ENCODE measurements at regions not wholly inside any gene's neighbourhood (a gene's known extent, or its start where the extent isn't known, plus 50 kb on each side); places are given as distances from the start of the nearest gene placed in this dataset.

GRCh38 chr12:24697769-24698168, 251.1 kb downstream of the BCAT1 start:
- Histone ChIP-seq H3K9me1 (replicated peaks; ENCODE audit: control insufficient read depth, extremely low read depth, insufficient read depth, low read length) (no peaks in the 10 kb centered on the region), H3K9me3 (replicated peaks; ENCODE audit: control insufficient read depth, insufficient read depth, low read length) (no peaks in the 10 kb centered on the region), H3K27me3 (ENCODE audit: control insufficient read depth in 2 of 2, insufficient read depth in 2 of 2, low read length in 2 of 2) (no peaks in the 10 kb centered on the region), H3K27ac (ENCODE audit: insufficient read depth, low read depth, low read length) (no peak overlapping the region), H3K4me2 (ENCODE audit: insufficient read depth, low read length) (no peak overlapping the region), H3K79me2 (ENCODE audit: control insufficient read depth, insufficient read depth, low read length) (no peaks in the 10 kb centered on the region), H2AFZ (ENCODE audit: low read depth, low read length) (no peak overlapping the region), H4K20me1 (replicated peaks; ENCODE audit: control insufficient read depth, extremely low read depth, insufficient read depth, low read length) (no peaks in the 10 kb centered on the region), H3K9ac (replicated peaks; ENCODE audit: extremely low read depth, insufficient read depth, low read length) (no peak overlapping the region), H3K36me3 (ENCODE audit: control insufficient read depth in 2 of 2, extremely low read depth in 1 of 2, insufficient read depth in 2 of 2, low read length in 2 of 2) (no peaks in the 10 kb centered on the region), H3K4me3 (replicated peaks in 1 of 3; ENCODE audit: insufficient read depth in 1 of 3, low read depth in 1 of 3, low read length in 3 of 3) (no peak overlapping the region), H3K4me1 (ENCODE audit: control insufficient read depth, extremely low read depth, insufficient read depth, low read length) (no peaks in the 10 kb centered on the region)
- no peak for FAIRE-seq
- intact Hi-C loops (cut with micrococcal nuclease) (no loop called here), dilution Hi-C loops (cut with MboI; ENCODE audit: extremely low pct_ligation_motif_present, low sequenced_read_pairs) (no loop called here)
- no peak for DNase-seq (ENCODE audit: low read depth, low spot score)
- TF ChIP-seq CTCF (IDR thresholded peaks at IDR 0.05; ENCODE audit: extremely low read depth in 1 of 2, insufficient read depth in 1 of 2, low read depth in 1 of 2, low read length in 2 of 2): no peak
- no peak for TF ChIP-seq POLR2A (IDR thresholded peaks at IDR 0.05; ENCODE audit: low read depth, low read length)
- no peak for TF ChIP-seq POLR2AphosphoS5 (IDR thresholded peaks at IDR 0.05; ENCODE audit: insufficient read depth, low read depth, low read length)
- no peak for TF ChIP-seq GATA2 (IDR thresholded peaks at IDR 0.05; ENCODE audit: insufficient read depth, insufficient read length, low read depth, low read length)
- TF ChIP-seq FOS (IDR thresholded peaks at IDR 0.05; ENCODE audit: borderline replicate concordance, insufficient read depth, low read length): no peak
- no peak for TF ChIP-seq MAX (IDR thresholded peaks at IDR 0.05; ENCODE audit: insufficient read depth, insufficient read length)
- no peak for TF ChIP-seq MYC (IDR thresholded peaks at IDR 0.05; ENCODE audit: low read depth, low read length)
- TF ChIP-seq EZH2 (IDR thresholded peaks at IDR 0.05; ENCODE audit: borderline replicate concordance, low read depth, low read length, severe bottlenecking): no peak
- TF ChIP-seq JUN (IDR thresholded peaks at IDR 0.05; ENCODE audit: borderline replicate concordance, insufficient read depth, insufficient read length, low read depth): no peak
- ChIA-PET CTCF (interaction anchor here (1.4 kb wide), 1 partner anchor 9 kb away, joined by 4 read pairs; no protein-coding TSS in a partner anchor), POLR2A (no interaction called here)
- no TSS peak for BruUV-seq (replicated peaks)
